NT2/D1 (cell line): ENCODE measurements at regions not wholly inside any gene's neighbourhood (a gene's known extent, or its start where the extent isn't known, plus 50 kb on each side); places are given as distances from the start of the nearest gene placed in this dataset.
"Not testable (repeated sequence)": the region's sequence is repeated elsewhere in the genome, so short reads cannot be mapped to it uniquely, and the experiment has no call there.

Source experiments
- DNase-seq: peaks from one replicate; pipeline ENCODE4 v3.0.0-alpha.2; 2011; ENCODE audit warnings: low read depth, low spot score
- H3K27me3 ChIP-seq: 2 replicates; pipeline ENCODE4 v1.6.0; 2011; ENCODE audit warnings: mild to moderate bottlenecking; ENCODE audit not compliant: insufficient read length, insufficient read depth
- H3K36me3 ChIP-seq: 2 replicates; pipeline ENCODE4 v1.6.1; 2011; ENCODE audit warnings: mild to moderate bottlenecking, low read length, mixed read lengths; ENCODE audit not compliant: insufficient read depth, insufficient read length
- H3K4me1 ChIP-seq: 2 replicates; pipeline ENCODE4 v1.5.1; 2011; ENCODE audit not compliant: insufficient read depth, insufficient read length
- H3K4me3 ChIP-seq: 2 replicates; pipeline ENCODE4 v1.5.1; 2011; ENCODE audit warnings: low read depth; ENCODE audit not compliant: insufficient read length
- H3K9ac ChIP-seq: 2 replicates; pipeline ENCODE4 v1.6.0; 2011; ENCODE audit warnings: low read depth; ENCODE audit not compliant: insufficient read length
- H3K9me3 ChIP-seq: 2 replicates; pipeline ENCODE4 v1.5.1; 2011; ENCODE audit warnings: mild to moderate bottlenecking, low read length; ENCODE audit not compliant: insufficient read depth
- SUZ12 ChIP-seq: IDR thresholded peaks from 2 replicates; pipeline ENCODE4 v1.6.1; 2011; ENCODE audit not compliant: insufficient read length, insufficient read depth; ENCODE audit errors: extremely low read depth
- YY1 ChIP-seq: IDR thresholded peaks from 2 replicates; pipeline ENCODE4 v1.6.1; 2011; ENCODE audit not compliant: insufficient read length, insufficient read depth
- ZNF274 ChIP-seq: IDR thresholded peaks from 2 replicates; pipeline ENCODE4 v1.6.1; 2011; ENCODE audit warnings: mild to moderate bottlenecking, low read depth, low read length

DNA sequence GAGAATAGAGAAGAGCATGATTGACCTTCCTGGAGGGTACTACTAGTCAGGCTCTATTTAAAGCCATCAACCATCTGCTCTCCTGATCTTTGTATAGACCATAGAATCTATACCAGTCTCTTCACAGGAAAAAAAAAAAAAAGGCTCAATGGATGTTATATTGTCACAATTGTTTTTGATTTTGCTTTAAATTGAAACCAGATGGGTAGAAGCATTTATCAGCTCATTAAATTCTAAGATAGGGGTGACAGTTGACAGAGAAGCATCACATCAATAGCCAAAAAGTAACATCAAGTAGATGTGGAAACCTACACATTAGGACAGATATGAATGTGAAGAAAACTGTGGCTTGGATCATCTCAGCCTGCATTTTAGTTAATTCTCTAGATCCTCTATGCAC, 558.9 kb upstream of the MBL2 start:
- no peaks in the 10 kb centered on the region for H3K36me3 ChIP-seq
- no peak for DNase-seq
- no peak overlapping the region for H3K9ac ChIP-seq
- H3K4me3 ChIP-seq = no peak overlapping the region
- TF ChIP-seq ZNF274 (no peak), YY1 (no peak), SUZ12 (no peak)
- H3K9me3 ChIP-seq = peaks cover 8% of the 10 kb centered on the region; the same call in 1 of the 2 replicates
- no peaks in the 10 kb centered on the region for H3K27me3 ChIP-seq
- no peaks in the 10 kb centered on the region for H3K4me1 ChIP-seq

DNA sequence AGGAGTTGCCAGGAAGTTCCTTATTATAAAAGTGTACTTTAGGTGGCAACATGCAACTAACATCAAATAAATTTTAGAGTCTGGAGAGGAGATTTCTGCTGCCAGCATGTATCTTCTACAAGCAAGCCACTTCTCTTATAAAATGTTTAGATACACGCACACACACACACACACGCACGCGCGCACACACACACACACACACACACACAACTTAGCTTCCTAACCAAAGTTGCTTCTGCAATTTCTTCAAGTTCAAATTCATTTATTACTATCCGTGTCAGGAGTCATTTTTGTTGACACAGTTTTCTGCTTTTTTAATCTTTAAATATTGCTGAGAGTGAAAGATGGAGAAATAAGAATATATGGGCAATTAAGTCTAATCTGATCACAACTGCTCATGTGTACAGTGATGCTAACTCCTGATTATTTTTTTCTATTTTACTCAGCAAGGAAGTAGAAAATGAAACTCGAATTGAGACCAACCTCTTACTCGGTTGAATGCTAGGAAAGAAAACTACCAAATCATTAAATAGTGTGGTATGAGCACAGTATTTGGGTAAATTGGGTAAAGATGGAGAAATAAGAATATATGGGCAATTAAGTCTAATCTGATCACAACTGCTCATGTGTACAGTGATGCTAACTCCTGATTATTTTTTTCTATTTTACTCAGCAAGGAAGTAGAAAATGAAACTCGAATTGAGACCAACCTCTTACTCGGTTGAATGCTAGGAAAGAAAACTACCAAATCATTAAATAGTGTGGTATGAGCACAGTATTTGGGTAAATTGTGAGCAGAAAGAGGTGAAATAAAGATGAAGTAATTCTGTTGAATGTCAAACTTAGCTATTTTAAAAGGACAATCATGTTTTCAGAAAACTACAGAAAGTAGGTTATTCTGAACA, 554.1 kb upstream of the MBL2 start:
- H3K4me3 ChIP-seq, H3K4me1 ChIP-seq, H3K36me3 ChIP-seq, H3K9ac ChIP-seq, H3K27me3 ChIP-seq, DNase-seq, H3K9me3 ChIP-seq: not testable (repeated sequence)

DNA sequence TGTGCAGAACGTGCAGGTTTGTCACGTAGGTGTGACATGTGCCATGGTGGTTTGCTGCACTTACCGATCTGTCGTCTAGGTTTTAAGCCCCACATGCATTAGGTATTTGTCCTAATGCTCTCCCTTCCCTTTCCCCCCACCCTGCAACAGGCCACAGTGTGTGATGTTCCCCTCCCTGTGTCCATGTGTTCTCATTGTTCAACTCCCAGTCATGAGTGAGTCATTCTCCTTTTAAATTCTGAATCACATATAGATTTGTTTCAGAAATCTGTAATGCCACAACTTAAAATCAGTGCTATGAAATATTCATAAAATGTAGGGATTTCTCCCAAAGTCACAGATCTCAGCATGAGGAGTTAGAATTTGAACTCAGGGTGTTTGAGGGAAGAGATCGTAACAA, 552.5 kb upstream of the MBL2 start:
- Histone ChIP-seq H3K4me1 (no peaks in the 10 kb centered on the region), H3K9me3 (no peaks in the 10 kb centered on the region), H3K27me3 (no peaks in the 10 kb centered on the region), H3K9ac (no peak overlapping the region), H3K4me3 (no peak overlapping the region), H3K36me3 (no peaks in the 10 kb centered on the region)
- no peak for DNase-seq
- TF ChIP-seq YY1 (no peak), SUZ12 (no peak), ZNF274 (no peak)

DNA sequence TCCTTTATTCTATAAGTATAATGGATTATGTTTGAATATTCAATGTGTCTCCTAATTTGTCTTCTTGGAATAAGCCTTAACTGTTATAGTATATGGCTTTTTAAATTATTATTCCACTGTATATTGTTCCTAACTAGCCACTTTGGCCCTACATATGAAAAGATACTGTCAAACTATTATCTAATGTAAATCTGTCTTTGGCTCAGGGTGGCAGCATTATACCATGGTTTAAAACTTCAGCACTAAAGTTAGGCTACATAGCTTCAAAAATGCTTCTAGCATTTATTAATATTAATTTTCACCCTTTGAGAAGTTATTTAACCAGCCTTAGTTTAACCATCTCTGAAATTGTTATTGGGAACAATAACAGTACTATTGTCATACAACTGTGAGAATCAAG, 543.1 kb upstream of the MBL2 start:
- H3K4me3 ChIP-seq = no peak overlapping the region
- no peaks in the 10 kb centered on the region for H3K4me1 ChIP-seq
- no peaks in the 10 kb centered on the region for H3K36me3 ChIP-seq
- TF ChIP-seq SUZ12 (no peak), ZNF274 (no peak), YY1 (no peak)
- H3K9ac ChIP-seq = no peak overlapping the region
- DNase-seq = no peak
- no peaks in the 10 kb centered on the region for H3K9me3 ChIP-seq
- H3K27me3 ChIP-seq = no peaks in the 10 kb centered on the region

DNA sequence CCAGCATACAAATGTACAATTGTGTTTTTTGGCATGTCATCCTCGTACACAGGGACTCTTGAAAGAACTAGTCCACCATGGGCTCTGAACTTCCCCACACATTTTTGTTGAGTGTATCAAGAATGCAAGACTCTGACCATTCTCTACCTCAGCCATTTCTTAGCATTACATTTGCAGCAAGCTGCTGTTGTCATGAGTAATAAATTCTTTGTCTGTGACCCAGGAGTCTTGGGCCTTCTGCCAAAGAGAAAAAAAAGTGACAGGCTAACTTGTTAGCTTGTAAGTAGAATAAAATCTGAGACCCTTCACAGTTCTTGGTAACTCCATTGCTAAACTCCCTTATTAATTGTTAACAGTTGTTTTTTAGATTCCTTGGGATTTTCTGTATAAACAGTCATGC, 542.3 kb upstream of the MBL2 start:
- TF ChIP-seq YY1 (no peak), SUZ12 (no peak), ZNF274 (no peak)
- Histone ChIP-seq H3K4me1 (no peaks in the 10 kb centered on the region), H3K9ac (no peak overlapping the region), H3K4me3 (no peak overlapping the region), H3K27me3 (no peaks in the 10 kb centered on the region), H3K9me3 (no peaks in the 10 kb centered on the region), H3K36me3 (no peaks in the 10 kb centered on the region)
- no peak for DNase-seq

DNA sequence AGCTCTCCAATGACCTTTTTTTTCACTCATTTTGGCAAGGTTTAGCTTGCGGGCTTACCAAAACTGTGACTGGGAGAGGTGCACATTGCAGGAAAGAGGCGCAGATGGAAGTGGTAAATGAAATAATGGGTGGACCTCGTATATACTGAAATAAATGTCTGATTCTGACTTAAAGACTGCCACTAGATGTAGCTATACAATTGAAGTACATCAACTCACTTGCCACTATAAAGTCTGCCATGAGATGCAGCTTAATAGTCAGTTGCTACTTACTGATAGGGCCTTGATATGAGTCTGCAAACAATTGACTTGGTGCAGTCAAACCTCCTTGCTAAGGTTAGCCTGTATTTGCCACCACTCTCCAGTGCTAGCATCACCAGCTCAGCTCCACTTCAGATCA, 525.9 kb upstream of the MBL2 start:
- Histone ChIP-seq H3K27me3 (no peaks in the 10 kb centered on the region), H3K9ac (no peak overlapping the region), H3K4me3 (no peak overlapping the region), H3K9me3 (no peaks in the 10 kb centered on the region), H3K4me1 (no peaks in the 10 kb centered on the region), H3K36me3 (no peaks in the 10 kb centered on the region)
- no peak for DNase-seq
- TF ChIP-seq ZNF274 (no peak), SUZ12 (no peak), YY1 (no peak)

DNA sequence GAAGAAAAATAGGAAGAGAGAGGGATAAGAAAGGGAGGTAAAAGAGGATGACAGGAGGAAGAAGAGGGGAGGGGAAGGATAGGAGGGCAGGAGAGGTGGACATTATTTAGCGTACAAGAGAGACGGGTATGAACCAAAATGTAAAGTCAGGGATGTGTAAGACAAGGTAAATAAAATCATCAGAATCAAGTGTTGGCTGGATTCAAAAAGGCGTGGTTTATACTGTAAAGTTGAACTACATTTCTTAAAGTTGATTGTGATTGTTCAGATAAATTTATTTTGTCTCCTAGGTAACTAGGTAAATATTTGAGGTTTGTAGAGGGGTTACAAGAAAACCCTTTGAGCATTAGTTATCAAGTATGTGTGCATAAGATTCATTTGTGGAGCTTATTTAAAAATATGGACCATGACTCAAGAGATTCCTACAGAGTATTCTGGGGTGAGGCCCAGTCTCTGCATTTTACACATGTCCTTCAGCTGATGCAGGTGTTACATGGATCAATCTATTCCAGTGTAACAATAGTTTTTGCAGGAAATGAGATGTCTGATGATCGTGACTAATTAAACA, 512.1 kb upstream of the MBL2 start:
- TF ChIP-seq ZNF274 = no peak
- no peak for TF ChIP-seq YY1
- no peak for TF ChIP-seq SUZ12
- H3K9me3 ChIP-seq = no peaks in the 10 kb centered on the region
- no peak overlapping the region for H3K4me3 ChIP-seq
- no peaks in the 10 kb centered on the region for H3K4me1 ChIP-seq
- no peaks in the 10 kb centered on the region for H3K27me3 ChIP-seq
- DNase-seq = no peak
- no peak overlapping the region for H3K9ac ChIP-seq
- no peaks in the 10 kb centered on the region for H3K36me3 ChIP-seq
